A549 (cell line): ENCODE measurements at regions not wholly inside any gene's neighbourhood (a gene's known extent, or its start where the extent isn't known, plus 50 kb on each side); places are given as distances from the start of the nearest gene placed in this dataset.

Experiments used
- POLR2A ChIP-seq: IDR thresholded peaks from 2 replicates; pipeline ENCODE4 v1.6.1; 2012; ENCODE audit warnings: mild to moderate bottlenecking, low read length
- RCOR1 ChIP-seq: fragments of 150-350 bp; IDR thresholded peaks from 2 replicates; pipeline ENCODE4 v1.6.1; 2014; ENCODE audit warnings: antibody characterized with exemption, low read length, low read depth
- ZC3H11A ChIP-seq: fragments of 450-650 bp; IDR thresholded peaks from 2 replicates; pipeline ENCODE4 v1.6.1; 2014; ENCODE audit warnings: antibody characterized with exemption, mild to moderate bottlenecking
- TF ChIP-seq, protein P1 (sequence below): fragments of >200 bp; sonication (Bioruptor Twin); formaldehyde crosslinking; IDR thresholded peaks from 3 replicates; pipeline ENCODE4 v1.5.1; 2016

DNA sequence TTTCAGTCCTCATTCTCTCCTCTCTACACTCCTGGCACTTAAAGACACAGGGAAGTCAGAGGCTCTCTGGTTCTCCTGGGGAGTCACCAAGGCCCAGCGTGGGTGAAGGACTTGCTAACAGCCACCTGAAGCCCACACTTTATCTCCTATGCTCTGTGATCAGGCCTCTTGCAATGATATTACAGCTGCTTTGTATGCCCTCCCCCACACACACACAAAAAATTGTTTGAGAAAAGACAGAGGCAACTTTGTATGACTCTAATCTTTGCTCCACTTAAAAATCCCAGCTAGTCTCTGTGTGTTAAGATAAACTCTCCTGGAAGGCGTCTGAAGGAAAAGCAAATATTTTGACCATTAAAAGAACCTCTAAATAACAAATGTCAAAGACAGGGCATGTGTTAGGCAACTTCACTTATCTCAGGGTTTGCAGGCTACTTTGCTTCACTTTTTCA is 507.2 kb downstream of the TNS3 start:
- no peak for TF ChIP-seq RCOR1
- no peak for TF ChIP-seq POLR2A
- TF ChIP-seq, protein P1, sequence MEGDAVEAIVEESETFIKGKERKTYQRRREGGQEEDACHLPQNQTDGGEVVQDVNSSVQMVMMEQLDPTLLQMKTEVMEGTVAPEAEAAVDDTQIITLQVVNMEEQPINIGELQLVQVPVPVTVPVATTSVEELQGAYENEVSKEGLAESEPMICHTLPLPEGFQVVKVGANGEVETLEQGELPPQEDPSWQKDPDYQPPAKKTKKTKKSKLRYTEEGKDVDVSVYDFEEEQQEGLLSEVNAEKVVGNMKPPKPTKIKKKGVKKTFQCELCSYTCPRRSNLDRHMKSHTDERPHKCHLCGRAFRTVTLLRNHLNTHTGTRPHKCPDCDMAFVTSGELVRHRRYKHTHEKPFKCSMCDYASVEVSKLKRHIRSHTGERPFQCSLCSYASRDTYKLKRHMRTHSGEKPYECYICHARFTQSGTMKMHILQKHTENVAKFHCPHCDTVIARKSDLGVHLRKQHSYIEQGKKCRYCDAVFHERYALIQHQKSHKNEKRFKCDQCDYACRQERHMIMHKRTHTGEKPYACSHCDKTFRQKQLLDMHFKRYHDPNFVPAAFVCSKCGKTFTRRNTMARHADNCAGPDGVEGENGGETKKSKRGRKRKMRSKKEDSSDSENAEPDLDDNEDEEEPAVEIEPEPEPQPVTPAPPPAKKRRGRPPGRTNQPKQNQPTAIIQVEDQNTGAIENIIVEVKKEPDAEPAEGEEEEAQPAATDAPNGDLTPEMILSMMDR: no peak
- no peak for TF ChIP-seq ZC3H11A
